ENCODE measurements at regions not wholly inside any gene's neighbourhood (a gene's known extent, or its start where the extent isn't known, plus 50 kb on each side); places are given as distances from the start of the nearest gene placed in this dataset.

GRCh38 chr20:12896180-12896579, 112.6 kb upstream of the SPTLC3 start:
- TF ChIP-seq EZH2 (IDR thresholded peaks at IDR 0.05; ENCODE audit: borderline replicate concordance, low read depth, low read length, severe bottlenecking), result no peak
- no peak for TF ChIP-seq MAX (IDR thresholded peaks at IDR 0.05; ENCODE audit: insufficient read depth, insufficient read length)
- no peak for TF ChIP-seq CTCF (IDR thresholded peaks at IDR 0.05; ENCODE audit: extremely low read depth in 1 of 2, insufficient read depth in 1 of 2, low read depth in 1 of 2, low read length in 2 of 2)
- no peak for TF ChIP-seq GATA2 (IDR thresholded peaks at IDR 0.05; ENCODE audit: insufficient read depth, insufficient read length, low read depth, low read length)
- no peak for TF ChIP-seq POLR2AphosphoS5 (IDR thresholded peaks at IDR 0.05; ENCODE audit: insufficient read depth, low read depth, low read length)
